Islet precursor cell (in vitro differentiated cells): ENCODE measurements at regions not wholly inside any gene's neighbourhood (a gene's known extent, or its start where the extent isn't known, plus 50 kb on each side); places are given as distances from the start of the nearest gene placed in this dataset.
A peak's percentile ranks its signal among the peaks of the same experiment; 100 is the strongest.
"Not testable (repeated sequence)": the region's sequence is repeated elsewhere in the genome, so short reads cannot be mapped to it uniquely, and the experiment has no call there.

Experiments
- DNase-seq: peaks from one replicate; pipeline ENCODE4 v3.0.0-alpha.2; 2018

GRCh38 chr9:2356041-2356790 is 265.4 kb upstream of the VLDLR start:
- no peak for DNase-seq

GRCh38 chr9:2359891-2360471 is 261.6 kb upstream of the VLDLR start:
- DNase-seq = no peak

DNA sequence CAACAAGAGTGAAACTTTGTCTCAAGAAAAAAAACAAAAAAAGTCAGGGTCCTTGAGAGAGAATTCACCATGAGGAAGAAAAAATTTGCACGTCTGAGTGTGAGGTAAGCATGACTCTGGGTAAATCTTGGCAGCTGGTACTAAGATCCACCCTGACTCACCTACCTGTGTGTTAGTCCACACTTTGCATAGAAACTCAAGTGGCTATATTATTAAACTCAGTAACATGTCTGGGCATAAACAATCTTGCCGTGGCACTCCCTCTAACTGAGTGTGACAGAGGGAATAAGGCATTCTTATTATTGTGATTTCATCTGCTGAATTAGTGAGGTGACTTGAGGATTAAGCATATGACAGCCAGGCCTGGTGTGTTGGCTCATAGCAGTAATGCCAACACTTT is 259.4 kb upstream of the VLDLR start:
- no peak for DNase-seq

DNA sequence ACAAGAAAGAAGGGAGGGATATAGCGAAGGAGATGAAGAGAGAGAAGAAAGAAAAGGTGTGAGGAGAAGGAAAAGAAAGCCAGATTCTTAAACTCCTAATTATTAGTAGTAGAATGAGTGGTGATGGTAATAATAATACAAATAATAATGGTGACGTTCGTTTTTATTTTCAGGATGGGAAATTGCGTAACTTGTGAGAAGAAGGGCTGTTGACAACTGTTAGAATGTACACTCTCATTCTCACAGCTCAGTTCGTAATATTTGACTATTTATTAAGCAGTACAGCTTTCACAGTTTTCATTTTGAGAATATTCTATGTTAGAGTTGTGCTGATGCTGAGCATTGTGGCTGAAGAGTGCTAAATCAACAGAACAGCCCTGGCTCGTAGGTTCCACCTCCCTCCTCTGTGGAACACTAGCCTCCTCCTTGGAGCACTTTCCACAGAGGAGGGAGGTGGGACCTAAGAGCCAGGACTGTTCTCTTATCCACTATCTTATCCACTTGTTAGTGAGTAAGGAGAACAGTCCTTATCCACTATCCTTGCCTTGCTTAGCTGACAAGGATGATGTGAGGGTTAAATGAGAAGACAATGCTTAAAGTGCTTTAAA is 258.3 kb upstream of the VLDLR start:
- no peak for DNase-seq

- DNase-seq = no peak
These were observed 257.8 kb upstream of the VLDLR start for GRCh38 chr9:2363781-2364180.

- peak; percentile 57 for DNase-seq
These were observed 253.6 kb upstream of the VLDLR start for GRCh38 chr9:2367970-2368369.

GRCh38 chr9:2373648-2374047 is 247.9 kb upstream of the VLDLR start:
- DNase-seq = no peak

GRCh38 chr9:2375114-2375513 is 246.5 kb upstream of the VLDLR start:
- no peak for DNase-seq

GRCh38 chr9:2377117-2377516 is 244.5 kb upstream of the VLDLR start:
- no peak for DNase-seq

DNA sequence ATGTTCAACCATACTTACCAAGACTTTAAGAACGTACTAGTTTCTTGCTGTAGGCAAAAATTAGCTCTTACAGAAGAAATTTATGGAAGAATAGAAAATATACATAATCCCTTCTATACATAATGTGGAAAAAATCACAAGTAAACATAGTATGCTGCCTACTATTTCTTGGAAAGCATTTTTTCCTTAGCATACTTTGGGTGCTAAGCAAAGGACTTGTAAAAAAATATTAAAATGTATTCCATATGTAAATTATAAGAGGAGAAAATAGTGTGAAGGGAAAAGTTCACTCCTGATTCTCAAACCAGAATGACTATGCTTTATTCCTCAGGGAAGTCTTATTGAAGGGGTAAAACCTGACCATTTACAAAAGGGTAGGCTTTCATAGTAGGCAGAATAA is 243.8 kb upstream of the VLDLR start:
- no peak for DNase-seq

DNA sequence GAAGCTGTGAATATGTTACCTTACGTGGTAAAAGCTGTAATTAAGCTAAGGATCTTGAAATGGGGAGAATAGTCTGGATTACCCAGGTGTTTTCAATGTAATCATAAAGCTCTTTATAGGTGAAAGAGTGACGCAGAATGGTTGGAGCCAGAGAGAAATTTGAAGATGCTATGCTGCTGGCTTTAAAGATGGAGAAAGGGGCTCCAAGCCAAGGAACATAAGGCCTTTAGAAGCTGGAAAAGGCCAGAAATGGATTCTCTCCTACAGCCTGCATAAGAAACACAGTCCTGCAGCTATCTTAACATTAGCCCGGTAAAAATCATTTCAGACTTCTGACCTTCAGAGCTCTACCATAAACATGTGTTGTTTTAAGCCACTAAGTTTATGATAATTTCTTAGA is 243.3 kb upstream of the VLDLR start:
- no peak for DNase-seq

DNA sequence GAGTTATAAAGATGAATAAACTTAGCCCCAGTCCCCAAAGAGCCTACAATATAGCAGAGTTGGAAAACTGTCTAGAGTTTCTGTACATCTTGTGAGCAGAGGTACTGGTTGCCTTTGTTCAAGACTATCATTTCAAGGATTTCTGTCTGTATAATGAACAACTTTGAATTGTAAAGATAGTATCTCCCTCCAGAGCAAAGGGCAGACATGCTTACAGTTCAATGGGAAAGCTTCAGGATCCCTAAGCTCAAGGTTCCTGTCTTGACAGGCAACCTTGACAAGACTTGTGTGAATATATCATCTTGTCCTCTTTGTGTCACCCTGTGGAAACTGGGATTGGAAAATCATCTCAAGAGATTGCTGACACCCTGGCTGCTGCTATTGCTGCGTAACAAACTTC is 242.8 kb upstream of the VLDLR start:
- no peak for DNase-seq

DNA sequence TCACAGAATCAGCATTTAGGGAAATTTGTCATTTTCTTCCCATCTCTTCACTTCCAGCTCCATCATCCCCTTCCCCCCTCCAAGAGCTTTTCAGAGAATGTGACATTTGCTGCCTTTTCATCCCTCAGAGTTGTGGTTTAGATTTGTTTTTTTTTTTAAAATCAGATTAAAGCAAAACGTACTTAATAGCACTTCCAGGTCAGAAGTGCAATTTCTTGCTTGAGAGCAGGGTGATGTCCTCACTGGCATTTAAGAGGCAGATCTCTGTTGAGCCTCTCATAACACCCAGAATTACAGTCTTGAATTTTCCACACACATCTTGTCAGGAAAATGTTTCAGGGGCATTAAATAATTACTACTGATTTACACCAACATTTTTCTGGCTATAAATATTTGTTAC is 236.8 kb upstream of the VLDLR start:
- DNase-seq = no peak

DNA sequence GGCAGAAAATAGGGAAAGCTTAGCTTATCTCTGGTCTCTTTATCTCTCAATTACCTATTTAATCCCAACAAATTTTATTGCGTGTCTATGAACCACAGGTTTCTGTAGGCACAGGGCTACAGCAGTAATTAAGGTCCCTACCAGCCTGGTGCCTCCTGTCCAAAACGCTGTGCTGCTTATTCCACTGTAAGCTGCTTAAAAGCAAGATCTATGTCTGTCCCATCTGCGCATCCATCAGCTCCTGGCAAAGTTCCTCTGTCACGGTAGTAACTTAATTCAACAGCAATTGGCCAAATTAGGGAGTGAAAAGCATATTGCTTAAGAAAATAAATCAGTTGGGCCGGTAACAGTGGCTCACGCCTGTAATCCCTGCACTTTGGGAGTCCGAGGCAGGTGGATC is 235.8 kb upstream of the VLDLR start:
- DNase-seq = no peak

DNA sequence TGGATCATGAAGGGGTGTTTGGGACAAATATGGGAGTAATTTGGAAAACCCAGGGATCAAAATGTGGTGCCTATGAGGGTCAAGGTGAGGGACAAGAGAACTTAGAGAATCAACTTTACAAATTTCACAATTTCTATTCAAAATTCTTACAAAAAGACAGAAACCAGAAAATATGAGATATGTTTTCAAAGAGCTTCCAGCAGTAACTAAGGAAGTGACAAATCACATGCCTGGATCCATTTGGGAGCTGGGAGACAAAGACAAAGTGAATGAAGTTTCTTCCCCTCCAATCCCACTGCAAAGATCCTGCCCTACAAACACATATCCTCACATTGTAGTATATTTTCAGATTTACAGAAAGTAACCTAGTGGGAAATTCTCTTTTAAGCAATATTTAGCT is 235.0 kb upstream of the VLDLR start:
- DNase-seq = no peak

GRCh38 chr9:2387166-2387565 is 234.4 kb upstream of the VLDLR start:
- DNase-seq = no peak

DNA sequence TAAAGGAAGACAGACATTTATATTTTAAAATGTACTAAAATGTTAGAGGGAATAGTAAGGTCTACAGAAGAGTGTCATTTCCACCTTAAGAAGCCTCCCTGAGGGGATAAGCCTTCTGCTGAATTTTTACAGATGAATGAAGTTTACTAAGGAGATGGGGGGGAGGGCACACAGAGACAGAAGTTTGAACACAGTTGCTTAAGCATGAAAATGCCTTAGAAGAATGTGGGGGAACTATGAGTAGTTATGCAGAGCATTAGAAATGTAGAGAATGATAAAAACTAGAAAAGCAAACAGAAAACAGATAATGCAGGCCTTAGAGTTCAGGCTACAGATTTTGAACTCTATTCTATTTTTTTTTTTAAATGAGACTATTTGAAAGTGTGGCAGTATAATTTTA is 232.2 kb upstream of the VLDLR start:
- no peak for DNase-seq

DNA sequence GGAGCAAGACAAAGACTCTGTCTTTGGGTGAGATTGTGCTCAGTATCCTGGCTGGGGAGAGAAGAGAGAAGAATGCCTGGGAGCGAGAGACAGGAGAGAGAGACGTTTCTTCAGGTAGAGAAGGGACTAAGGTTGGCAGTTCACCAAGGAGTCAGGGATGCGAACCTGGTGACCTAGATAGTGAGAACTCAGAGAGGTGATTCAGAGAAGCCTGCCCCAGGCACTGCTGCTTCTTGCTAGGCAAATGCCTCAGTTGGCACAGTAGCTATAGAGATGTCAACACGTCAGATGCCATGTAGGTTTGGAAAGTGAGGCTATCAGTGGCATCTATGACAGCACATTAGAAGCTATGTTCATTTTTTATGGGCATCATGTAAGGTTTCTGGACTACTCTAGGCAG is 231.6 kb upstream of the VLDLR start:
- DNase-seq = no peak

DNA sequence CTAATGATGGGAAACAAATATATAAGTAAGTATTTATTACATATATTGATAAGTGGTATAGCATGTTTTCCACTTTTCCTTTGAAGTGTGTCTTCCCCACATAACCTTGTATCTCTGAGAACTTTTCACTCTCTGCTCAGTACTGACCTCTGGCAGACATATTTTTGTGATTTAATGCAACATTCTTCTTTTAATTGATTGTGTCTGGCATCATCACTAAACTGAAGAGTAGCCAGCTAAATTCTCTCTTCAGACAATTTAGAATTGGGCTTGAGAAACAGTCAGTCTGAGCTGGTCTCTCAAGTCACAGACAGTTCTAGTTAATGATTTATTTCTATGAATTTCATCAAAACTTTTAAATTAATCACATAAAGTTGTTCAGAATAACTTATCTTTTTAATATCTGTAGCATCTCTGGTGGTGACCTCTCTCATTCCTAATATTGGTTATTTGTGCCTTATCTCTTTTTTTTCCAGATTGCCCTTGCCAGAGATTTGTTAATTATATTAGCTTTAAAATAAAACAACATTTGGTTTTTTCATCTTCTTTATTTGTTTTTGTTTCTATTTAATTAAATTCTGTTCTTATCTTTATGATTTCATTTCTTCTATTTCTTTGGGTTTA is 230.0 kb upstream of the VLDLR start:
- DNase-seq = not testable (repeated sequence)

DNA sequence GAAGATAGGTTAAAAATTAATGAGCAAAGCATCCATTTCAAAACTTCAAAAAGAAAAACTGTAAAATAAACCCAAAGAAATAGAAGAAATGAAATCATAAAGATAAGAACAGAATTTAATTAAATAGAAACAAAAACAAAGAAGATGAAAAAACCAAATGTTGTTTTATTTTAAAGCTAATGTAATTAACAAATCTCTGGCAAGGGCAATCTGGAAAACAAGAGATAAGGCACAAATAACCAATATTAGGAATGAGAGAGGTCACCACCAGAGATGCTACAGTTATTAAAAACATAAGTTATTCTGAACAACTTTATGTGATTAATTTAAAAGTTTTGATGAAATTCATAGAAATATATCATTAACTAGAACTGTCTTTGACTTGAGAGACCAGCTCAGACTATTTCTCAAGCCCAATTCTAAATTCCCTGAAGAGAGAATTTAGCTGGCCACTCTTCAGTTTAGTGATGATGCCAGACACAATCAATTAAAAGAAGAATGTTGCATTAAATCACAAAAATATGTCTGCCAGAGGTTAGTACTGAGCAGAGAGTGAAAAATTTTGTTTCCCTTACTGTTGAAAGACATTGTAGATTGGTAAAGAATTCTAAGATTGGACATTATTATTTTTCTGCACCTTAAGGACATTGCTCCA is 227.4 kb upstream of the VLDLR start:
- not testable (repeated sequence) for DNase-seq

- no peak for DNase-seq
These were observed 225.6 kb upstream of the VLDLR start for GRCh38 chr9:2395814-2396612.

DNA sequence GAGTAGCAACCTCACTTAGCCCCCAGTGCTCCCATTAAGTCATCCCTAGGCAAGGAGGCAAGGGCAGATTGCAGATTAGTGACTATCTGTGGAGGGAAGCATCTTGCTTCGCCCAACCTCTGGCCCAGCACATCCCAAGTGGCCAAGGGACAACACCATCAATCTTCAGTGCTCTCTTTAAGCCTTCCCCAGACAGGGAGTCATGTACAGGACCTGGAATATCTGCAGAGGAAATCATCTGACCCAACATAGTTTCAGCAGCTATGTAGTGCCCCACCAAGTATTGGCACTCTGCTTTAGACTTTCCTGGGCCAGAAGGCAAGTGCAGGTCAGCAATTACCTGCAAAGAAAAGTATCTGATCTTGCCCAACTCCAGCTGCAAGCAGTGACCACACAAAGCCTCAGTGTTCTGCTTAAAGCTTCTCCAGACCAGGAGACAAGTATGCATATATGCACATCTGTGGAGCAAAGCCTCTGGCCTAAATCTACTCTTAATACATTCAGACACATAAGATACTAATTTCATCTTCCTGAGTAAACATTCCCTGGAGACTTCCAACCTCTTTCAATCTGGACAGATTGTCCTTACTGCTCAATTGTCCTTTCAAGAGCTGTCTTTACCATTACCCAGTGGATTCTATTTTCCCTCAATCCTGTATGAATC is 224.8 kb upstream of the VLDLR start:
- DNase-seq = no peak
